ENCODE measurements at regions not wholly inside any gene's neighbourhood (a gene's known extent, or its start where the extent isn't known, plus 50 kb on each side); places are given as distances from the start of the nearest gene placed in this dataset.

- H3K27ac ChIP-seq: no peak overlapping the region
- ATAC-seq (no peak), DNase-seq (peak in 2 of 4 donors; percentile 15)
- H3K4me3 ChIP-seq: no peak overlapping the region
- intact Hi-C loops (cut with DNase I): no loop called here
- H3K9me3 ChIP-seq: no peaks in the 10 kb centered on the region
- no peaks in the 10 kb centered on the region for H3K36me3 ChIP-seq
- H3K27me3 ChIP-seq: no peaks in the 10 kb centered on the region
- TF ChIP-seq CTCF (IDR thresholded peaks at IDR 0.05): no peak
- H3K4me1 ChIP-seq: no peaks in the 10 kb centered on the region
Measured at GRCh38 chr9:7688626-7689025, 111.0 kb downstream of the DMAC1 start.

GRCh38 chr9:7676609-7677156, 122.9 kb downstream of the DMAC1 start:
- intact Hi-C loops (cut with DNase I): no loop called here
- Histone ChIP-seq H3K36me3 (no peaks in the 10 kb centered on the region), H3K27ac (no peak overlapping the region), H3K4me3 (no peak overlapping the region), H3K9me3 (no peaks in the 10 kb centered on the region), H3K27me3 (no peaks in the 10 kb centered on the region), H3K4me1 (no peaks in the 10 kb centered on the region)
- TF ChIP-seq CTCF (IDR thresholded peaks at IDR 0.05): no peak
- no peak for ATAC-seq
- DNase-seq: no peak

GRCh38 chr9:7671847-7672246, 127.7 kb downstream of the DMAC1 start:
- Histone ChIP-seq H3K36me3 (no peaks in the 10 kb centered on the region), H3K27ac (no peak overlapping the region), H3K9me3 (no peaks in the 10 kb centered on the region), H3K27me3 (no peaks in the 10 kb centered on the region), H3K4me1 (no peaks in the 10 kb centered on the region), H3K4me3 (no peak overlapping the region)
- TF ChIP-seq CTCF (IDR thresholded peaks at IDR 0.05): no peak
- no peak for DNase-seq
- intact Hi-C loops (cut with DNase I): no loop called here
- ATAC-seq: no peak

- intact Hi-C loops (cut with DNase I): no loop called here
- Histone ChIP-seq H3K4me1 (no peaks in the 10 kb centered on the region), H3K36me3 (no peaks in the 10 kb centered on the region), H3K9me3 (no peaks in the 10 kb centered on the region), H3K4me3 (no peak overlapping the region), H3K27ac (no peak overlapping the region), H3K27me3 (no peaks in the 10 kb centered on the region)
- ATAC-seq: no peak
- no peak for TF ChIP-seq CTCF (IDR thresholded peaks at IDR 0.05)
- no peak for DNase-seq
Measured at GRCh38 chr9:7668541-7668940, 131.0 kb downstream of the DMAC1 start.

- Histone ChIP-seq H3K27me3 (no peaks in the 10 kb centered on the region), H3K27ac (no peak overlapping the region), H3K4me3 (no peak overlapping the region), H3K36me3 (no peaks in the 10 kb centered on the region), H3K9me3 (no peaks in the 10 kb centered on the region), H3K4me1 (no peaks in the 10 kb centered on the region)
- intact Hi-C loops (cut with DNase I): no loop called here
- DNase-seq (no peak), ATAC-seq (no peak)
- no peak for TF ChIP-seq CTCF (IDR thresholded peaks at IDR 0.05)
Measured at GRCh38 chr9:7665874-7666273, 133.7 kb downstream of the DMAC1 start.

Measured in left lung (tissue), 4 donors.